HG03520 (cell line): ENCODE measurements at regions not wholly inside any gene's neighbourhood (a gene's known extent, or its start where the extent isn't known, plus 50 kb on each side); places are given as distances from the start of the nearest gene placed in this dataset.
"Not testable (repeated sequence)": the region's sequence is repeated elsewhere in the genome, so short reads cannot be mapped to it uniquely, and the experiment has no call there.

Experiments used
- ATAC-seq: cut with Tn5 transposase; IDR thresholded peaks from one replicate; pipeline ENCODE4 v1.9.1; 2021; ENCODE audit warnings: mild to moderate bottlenecking, moderate library complexity; ENCODE audit not compliant: unreplicated experiment

- not testable (repeated sequence) for ATAC-seq
Measured at GRCh38 chr1:72985024-72985423, 702.7 kb upstream of the NEGR1 start.

GRCh38 chr1:72983011-72983410 lies 700.7 kb upstream of the NEGR1 start:
- ATAC-seq, result not testable (repeated sequence)

GRCh38 chr1:72969461-72969860 lies 687.1 kb upstream of the NEGR1 start:
- ATAC-seq, result no peak

GRCh38 chr1:72954943-72955342 lies 672.6 kb upstream of the NEGR1 start:
- ATAC-seq, result no peak

- not testable (repeated sequence) for ATAC-seq
Measured at GRCh38 chr1:72950900-72951299, 668.6 kb upstream of the NEGR1 start.

- ATAC-seq, result no peak
Measured at GRCh38 chr1:72946903-72947499, 664.7 kb upstream of the NEGR1 start.

- no peak for ATAC-seq
Measured at GRCh38 chr1:72942008-72942407, 659.7 kb upstream of the NEGR1 start.

- ATAC-seq, result no peak
Measured at GRCh38 chr1:72938408-72938807, 656.1 kb upstream of the NEGR1 start.

- ATAC-seq, result no peak
Measured at GRCh38 chr1:72937905-72938304, 655.6 kb upstream of the NEGR1 start.

- no peak for ATAC-seq
Measured at GRCh38 chr1:72936942-72937341, 654.6 kb upstream of the NEGR1 start.

GRCh38 chr1:72936151-72936740 lies 653.9 kb upstream of the NEGR1 start:
- no peak for ATAC-seq

- ATAC-seq, result no peak
Measured at GRCh38 chr1:72932025-72932424, 649.7 kb upstream of the NEGR1 start.

- ATAC-seq, result no peak
Measured at GRCh38 chr1:72930528-72930927, 648.2 kb upstream of the NEGR1 start.

- ATAC-seq, result no peak
Measured at GRCh38 chr1:72918940-72919339, 636.6 kb upstream of the NEGR1 start.

- ATAC-seq, result no peak
Measured at GRCh38 chr1:72917920-72918319, 635.6 kb upstream of the NEGR1 start.

- no peak for ATAC-seq
Measured at GRCh38 chr1:72915581-72915980, 633.2 kb upstream of the NEGR1 start.

- ATAC-seq, result no peak
Measured at GRCh38 chr1:72911656-72912055, 629.3 kb upstream of the NEGR1 start.

GRCh38 chr1:72896256-72896655 lies 613.9 kb upstream of the NEGR1 start:
- ATAC-seq, result no peak

- no peak for ATAC-seq
Measured at GRCh38 chr1:72892461-72892860, 610.1 kb upstream of the NEGR1 start.

- no peak for ATAC-seq
Measured at GRCh38 chr1:72891976-72892375, 609.6 kb upstream of the NEGR1 start.

GRCh38 chr1:72885841-72886240 lies 603.5 kb upstream of the NEGR1 start:
- ATAC-seq, result no peak

- ATAC-seq, result no peak
Measured at GRCh38 chr1:72885017-72885416, 602.7 kb upstream of the NEGR1 start.

GRCh38 chr1:72869873-72870272 lies 587.5 kb upstream of the NEGR1 start:
- no peak for ATAC-seq
